Stimulated activated CD8-positive, alpha-beta memory T cell treated with anti-CD3 and anti-CD28 coated beads, Interleukin-12 subunit alpha, Interleukin-12 subunit beta, amount 100 ng/mL, for 24 hours (primary cell): ENCODE measurements at regions not wholly inside any gene's neighbourhood (a gene's known extent, or its start where the extent isn't known, plus 50 kb on each side); places are given as distances from the start of the nearest gene placed in this dataset.

Experiments used
- DNase-seq: peaks from one replicate; pipeline ENCODE4 v3.0.0-alpha.2; 2020; ENCODE audit errors: extremely low read depth

DNA sequence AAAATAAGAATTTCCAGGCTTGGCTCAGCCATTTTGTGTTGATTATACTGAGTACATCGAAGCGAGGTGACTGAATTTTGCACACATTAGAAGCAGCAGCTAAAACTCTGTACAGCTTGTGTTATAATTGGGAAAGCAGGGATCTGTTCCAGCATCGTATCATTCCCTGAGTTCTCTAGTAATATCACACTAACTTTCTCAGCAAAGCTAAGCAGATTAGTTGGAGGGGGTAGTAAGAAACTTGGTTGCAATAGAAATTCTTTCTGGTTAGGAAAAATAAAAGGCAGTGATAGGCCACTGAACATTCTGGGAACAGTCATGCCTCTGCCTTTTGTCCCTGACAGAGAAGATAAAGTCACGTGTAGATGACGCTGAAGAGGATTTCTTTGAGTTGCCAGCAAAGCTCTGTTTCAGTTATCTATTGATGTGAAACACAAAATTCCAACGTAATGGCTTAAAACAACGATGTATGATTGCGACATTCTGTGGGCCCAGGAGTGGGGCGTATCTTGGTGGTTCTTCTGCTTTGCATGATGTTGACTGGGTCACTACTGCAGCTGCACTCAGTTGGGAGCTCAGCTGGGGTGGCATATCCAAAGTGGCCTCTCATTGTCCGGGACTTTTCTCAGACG lies 202.1 kb upstream of the MEX3C start:
- no peak for DNase-seq

DNA sequence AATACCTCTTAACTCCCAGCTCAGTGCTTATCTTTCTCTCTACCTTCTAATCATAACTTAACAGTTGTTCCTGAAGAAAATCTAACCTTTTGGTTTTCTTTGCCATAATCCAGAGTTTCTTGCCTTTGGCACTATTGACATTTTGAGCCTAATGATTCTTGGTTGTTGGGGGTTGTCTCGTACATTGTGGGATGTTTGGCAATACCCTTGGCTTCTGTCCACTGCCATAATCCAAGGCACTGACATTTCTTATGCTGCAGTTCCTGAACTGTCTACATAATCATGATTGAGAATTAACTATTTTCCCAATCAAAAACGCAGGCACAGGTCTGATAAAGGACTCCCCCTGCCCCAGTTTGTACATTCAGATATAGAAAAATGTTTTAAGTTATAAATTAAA lies 203.2 kb upstream of the MEX3C start:
- DNase-seq, result no peak

DNA sequence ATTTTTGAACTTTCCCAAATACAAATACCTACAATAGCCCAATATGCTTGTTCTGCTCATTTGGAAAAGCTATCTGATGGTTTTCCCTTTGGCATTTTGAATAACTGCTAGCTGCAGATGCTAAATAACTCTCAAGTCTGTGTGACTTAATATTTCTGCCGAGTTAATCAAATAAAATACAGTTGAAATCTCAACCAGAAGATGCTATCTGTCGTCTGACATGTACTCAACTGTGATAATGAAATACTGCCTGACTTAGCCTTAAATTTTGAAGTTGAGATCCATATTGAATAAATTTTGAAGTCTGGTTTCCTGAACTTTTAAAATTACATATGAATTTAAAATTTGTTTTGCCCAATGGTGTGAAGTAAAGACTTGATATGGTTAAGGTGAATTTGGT lies 204.4 kb upstream of the MEX3C start:
- DNase-seq, result no peak

DNA sequence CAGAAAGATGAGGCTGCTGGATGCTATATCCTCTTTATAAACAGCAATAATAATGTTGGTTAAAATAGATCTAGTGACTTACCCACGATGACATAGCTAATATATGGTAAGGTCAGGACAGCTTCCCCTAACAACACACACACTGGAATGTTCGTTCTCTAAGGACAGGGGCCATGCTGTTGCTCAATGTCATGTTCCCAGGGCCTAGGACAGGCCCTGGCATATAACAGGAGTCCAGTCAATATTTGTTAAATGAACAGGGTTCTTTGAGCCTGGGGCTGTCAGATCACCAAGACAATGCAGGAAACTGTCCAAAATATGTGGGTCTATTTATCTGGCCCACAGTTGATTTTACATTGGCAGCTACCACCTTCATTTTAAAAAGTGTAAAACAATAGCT lies 207.1 kb upstream of the MEX3C start:
- no peak for DNase-seq

DNA sequence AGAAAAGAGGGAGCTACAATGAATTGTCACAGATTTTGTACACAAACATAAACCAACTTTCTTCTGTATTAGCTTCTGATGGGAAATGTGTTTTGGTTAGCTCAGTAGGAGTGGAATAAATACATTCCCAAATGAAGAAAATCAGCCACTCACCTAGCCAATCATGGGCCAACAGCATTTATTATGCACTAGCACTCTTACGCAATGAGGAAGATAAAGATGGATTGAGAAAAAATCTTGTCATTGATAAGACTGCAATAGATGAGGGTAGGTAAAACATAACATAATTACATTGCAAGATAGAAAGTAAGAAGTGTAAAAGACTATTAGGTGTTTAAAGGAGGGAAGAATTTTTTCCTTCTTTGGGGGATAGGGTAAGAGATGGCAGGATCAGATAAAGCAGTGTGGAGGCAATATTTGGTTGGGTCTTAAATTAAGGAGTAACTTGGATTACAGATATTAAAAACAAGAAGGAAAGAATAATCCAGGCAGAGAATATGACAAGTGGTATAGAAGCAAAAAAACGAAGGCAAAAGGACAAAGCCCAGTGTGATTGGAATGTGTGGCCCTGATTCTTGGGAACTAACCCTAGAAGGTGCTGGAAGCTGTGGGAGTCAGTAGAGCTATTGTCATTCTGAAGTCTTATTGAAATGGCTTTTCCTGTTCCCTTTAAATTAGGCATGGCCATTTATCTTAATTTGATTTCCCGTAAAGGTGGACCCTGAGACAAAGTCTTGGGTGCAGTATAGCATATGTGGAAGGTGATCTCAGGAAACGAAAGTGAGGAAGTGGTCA lies 208.4 kb upstream of the MEX3C start:
- no peak for DNase-seq

DNA sequence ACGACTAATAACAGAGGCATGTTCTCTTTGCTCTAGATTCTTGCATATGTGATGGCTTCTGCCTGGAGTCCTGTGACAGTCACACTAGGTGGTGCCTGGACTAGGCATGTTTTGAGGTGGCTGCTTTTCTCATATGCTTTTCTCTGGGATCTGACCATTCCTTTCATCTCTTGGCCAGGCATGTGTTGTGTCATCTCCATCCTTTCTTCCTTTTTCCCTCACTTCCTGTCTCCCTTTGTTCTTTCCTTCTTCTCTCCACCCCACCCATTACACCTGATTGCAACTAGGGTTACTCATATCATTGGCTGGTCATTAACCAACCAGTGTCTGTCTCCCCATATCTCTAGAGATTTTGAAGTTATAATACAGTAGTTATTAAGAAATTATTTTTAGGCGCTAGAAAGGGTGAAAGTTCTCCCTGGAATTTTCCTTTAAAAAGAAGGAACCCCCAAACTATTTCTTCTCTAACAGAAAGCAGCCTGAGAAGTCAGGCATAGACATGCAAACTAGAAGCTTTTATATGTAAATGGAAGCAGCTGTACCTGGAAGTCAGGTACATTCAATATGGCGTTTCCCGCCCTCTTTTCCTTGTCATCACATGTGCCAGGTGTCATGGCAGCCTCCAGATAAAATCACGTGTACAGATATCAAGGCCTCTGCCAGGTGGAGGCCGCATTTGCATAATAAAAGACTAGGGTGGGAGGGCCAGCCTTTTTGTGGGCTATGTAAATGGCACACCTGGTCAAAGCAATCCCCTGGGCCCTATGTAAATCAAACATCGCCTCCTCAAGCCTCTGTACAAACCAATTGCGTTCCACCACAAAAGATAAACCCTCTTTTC lies 220.4 kb upstream of the MEX3C start:
- DNase-seq, result no peak

DNA sequence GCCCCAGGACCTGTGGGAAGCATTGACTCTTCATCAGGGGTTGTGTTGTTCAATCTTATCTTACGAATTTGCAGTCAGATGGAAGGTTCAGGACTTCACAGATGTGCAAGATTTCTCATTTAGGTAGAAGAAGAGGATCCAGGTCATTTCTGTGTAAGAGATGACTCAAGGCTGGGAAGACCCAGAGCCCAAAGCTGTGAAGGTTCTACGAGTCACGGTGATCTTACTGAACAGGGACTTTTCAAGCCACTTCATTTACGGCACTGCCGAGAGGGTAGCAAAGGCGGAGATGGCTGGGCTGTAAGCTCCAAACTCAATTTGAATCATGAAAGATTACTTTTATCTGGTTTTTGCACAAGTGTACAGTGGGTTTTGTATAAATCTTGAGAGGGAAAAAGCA lies 228.0 kb upstream of the MEX3C start:
- DNase-seq, result no peak

DNA sequence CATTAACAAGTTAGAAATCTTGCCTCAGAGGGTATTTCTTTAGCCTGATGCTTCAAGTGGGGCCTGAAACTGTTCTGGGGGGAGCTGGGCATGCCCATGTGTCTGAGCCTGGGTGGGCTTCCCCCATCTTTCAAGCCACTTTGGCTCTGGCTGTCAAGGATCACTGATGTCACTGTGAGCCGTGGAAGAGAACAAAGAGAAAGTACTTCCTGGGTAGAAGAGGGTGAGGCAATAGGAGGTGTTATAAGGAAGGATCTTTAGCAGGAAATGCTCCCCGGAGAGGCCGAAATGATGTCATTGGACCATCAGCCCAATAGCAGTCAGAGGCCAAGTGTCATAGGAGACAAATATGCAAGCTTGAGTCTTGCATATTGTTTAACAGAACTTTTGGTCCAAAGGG lies 228.4 kb upstream of the MEX3C start:
- no peak for DNase-seq

DNA sequence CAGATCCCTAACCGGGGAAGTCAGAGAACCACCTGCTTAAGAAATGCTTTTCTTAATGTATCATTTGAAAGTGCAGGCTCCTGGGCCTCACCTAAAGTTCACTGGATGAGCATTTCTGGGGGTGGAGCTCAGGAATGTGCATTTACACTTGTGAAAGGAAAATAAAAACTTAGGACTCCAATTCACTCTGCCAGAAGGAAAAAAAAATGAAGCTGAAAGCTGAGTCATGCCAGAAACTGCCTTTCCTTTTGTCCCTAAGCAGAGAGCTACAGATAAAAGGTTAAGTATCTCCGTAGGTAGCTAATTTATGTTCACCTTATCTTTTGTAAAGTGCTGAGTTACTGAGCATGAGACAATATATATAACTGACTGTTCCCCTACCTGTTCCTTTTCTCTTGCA lies 229.5 kb upstream of the MEX3C start:
- DNase-seq, result no peak

DNA sequence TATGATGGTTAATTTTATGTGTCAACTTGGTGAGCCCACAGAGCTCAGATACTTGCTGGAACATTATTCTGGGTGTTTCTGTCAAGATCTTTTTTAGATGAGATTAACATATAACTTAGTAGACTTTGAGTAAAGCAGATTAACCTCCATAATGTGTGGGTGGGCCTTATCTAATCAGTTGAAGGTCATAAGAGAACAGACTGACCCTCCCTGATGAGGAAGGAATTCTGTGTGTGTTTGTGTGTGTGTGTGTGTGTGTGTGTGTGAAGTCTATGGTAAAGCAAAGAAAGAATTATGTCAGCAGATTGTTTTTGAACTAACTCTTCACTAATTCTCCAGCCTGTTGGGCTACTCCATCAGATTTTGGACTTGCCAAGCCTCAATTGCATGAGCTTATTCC lies 232.2 kb upstream of the MEX3C start:
- no peak for DNase-seq

DNA sequence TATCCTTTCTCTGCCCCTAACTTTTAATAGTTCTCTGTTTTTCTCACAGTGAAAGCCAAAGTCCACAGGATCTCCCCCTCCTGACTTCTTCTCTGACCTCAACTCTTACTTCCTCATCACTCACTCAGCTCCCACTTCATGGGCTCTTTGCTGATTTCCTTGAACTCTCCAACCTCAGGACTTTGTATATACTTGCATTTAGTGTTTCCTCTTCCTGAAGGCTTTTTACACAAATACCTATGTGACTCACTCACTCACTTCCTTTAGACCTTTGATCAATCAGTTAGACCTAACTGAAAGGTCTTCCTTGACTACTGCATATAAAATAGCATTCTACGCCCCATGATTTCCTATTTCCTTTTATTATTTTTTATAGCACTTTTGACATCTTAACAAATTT lies 233.1 kb upstream of the MEX3C start:
- no peak for DNase-seq

DNA sequence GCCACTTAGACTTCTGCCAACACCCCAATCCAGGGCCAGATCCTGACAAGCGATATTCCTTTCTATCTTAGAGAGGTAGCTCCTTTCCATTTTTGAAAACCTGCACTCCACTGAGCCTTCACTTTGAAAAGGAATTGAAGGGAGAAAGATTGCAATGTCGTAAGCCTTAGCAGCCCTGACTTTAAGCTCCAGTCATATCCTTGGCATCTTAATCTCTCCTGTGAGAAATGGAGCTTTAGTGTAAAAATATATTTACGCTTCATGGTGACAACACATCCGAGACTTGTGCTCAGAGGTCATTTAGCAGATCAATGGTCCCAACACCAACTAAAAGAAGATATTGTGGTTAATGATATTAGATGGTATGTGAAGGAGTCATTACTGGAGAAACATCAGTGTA lies 235.8 kb upstream of the MEX3C start:
- no peak for DNase-seq

DNA sequence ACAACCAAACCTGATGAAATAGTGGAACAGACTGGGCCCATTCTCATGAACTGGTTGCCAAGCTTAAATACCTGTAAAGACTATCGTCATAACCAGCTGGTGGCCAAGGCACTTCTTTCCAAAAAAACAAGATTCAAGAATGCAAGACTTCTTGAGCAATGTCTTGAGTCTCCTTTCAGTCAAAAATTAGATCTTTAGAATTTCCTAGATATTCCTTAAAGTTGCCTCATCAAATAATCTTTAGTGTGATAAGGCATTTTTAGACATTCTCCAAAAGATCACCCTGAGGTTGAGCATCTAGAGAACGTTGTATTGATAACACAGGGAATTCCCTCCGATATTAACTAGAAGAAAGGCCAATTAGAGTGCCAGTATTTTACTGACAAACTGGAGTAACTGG lies 236.4 kb upstream of the MEX3C start:
- DNase-seq, result no peak

DNA sequence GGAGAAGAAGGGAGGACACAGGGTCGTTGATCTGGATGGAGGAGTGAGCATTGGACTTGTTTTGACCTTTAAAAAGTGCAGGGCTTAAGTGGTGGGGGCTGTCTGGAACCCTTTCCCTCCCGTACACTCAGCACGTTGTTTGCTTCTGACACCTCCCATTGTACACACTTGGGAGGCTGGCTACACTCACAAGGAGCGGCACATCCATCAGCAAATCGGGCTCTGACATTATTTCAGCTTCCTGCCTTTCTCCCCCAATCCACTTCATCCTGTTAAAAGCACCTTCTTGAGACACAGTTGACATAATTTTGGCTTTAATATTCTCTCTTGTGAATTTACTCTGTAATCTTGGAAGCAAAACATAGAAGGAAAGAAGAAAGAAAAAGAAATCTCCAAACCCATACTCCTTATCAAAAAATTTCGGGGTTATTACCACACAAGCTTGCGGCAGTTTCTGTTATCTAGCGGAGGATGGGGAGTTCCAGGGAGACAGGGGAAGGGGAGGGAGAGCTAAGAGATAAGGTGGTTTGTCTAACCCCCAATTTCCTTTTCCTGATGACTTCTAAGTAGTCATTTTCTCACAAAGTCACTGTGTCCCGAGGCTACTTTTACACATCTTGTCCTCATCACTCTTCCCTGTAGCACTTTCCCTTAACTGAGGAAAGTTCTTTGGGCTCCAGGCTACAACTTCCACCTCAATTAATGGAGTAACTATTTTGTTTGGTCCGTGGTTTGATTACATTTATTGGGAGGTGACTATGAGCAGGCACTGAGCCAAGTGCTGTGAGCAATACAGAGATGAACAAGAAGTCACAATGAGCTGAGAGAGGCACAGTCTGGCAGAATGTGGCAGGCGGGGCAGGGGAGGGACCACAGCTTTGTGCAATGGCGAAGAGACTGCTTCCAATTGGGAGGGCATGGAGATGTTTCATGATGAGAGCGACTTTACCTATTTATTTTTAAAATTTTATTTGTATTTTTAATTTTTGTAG lies 240.1 kb upstream of the MEX3C start:
- no peak for DNase-seq

DNA sequence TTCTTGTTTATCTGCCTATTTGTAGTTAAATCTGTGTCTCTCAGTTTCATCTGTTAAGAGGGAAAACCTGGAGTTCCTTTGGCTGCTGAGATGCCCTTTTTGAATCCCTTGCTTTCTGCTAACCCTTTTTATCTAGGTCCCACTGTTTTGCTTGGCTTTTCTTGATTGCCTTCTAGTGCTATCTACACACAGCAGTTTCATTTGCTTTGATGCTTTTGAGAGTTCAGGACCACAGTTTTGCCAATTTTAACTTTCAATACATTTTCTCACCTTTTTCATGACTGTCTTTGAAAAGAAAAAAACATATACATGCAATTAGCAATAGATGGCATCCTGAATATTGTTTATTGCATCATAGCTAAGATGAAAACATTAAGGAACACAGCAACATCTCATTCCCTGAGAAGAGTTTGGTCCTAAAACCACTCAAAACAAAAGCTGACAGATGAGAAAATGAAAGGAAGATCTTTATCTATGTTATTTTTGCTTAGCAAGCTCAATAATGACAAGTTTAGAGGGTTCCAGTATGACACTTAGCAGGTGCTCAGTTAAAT lies 241.4 kb upstream of the MEX3C start:
- DNase-seq, result no peak

DNA sequence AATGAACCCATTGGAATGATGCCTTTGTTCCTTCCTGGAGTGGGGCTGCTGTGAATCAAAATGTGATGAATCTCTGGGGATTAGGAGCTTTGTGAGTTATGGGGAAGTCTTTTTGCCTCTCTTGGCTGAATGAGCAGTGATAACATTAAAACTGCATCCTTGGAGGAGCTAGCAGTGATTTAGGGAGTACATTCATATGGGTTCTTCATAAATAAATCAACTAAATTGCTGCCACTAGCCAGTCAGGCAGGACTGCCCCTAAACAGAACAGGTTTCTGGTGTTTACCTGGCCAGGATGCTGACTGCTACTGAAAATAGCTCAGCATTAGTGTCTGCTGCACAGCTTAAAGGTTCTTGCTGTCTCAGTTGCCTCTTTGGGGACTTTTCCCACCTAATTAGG lies 244.5 kb upstream of the MEX3C start:
- DNase-seq, result no peak

DNA sequence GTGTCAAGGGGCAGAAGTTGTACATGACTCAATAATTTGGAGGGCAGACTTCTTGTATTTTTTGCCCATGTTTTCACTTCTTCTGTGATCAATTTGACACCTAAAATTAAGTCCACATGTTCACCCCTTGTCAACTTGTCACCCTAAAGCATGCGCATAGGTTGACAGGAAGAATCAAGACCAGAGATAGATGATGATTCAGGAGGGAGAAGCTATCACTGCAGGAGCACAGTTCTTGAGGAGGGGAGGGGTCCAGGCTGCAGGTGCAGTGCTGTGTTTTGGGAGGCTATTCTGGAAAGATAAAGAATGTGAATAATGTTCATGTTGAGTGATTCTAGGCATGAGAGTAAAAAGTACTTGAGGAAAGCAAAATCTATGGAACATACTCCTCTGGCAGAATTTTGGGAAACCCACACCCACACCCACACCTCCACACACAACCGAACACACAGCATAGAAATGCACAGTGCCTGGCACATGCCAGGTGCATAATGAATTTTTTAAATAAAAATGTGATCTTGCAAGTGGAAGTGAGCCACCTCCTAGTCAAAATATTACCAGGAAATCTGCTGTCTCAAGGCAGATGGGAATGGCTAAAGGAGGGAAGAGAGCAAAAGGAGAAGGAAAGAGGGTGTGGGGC lies 249.2 kb upstream of the MEX3C start:
- no peak for DNase-seq

DNA sequence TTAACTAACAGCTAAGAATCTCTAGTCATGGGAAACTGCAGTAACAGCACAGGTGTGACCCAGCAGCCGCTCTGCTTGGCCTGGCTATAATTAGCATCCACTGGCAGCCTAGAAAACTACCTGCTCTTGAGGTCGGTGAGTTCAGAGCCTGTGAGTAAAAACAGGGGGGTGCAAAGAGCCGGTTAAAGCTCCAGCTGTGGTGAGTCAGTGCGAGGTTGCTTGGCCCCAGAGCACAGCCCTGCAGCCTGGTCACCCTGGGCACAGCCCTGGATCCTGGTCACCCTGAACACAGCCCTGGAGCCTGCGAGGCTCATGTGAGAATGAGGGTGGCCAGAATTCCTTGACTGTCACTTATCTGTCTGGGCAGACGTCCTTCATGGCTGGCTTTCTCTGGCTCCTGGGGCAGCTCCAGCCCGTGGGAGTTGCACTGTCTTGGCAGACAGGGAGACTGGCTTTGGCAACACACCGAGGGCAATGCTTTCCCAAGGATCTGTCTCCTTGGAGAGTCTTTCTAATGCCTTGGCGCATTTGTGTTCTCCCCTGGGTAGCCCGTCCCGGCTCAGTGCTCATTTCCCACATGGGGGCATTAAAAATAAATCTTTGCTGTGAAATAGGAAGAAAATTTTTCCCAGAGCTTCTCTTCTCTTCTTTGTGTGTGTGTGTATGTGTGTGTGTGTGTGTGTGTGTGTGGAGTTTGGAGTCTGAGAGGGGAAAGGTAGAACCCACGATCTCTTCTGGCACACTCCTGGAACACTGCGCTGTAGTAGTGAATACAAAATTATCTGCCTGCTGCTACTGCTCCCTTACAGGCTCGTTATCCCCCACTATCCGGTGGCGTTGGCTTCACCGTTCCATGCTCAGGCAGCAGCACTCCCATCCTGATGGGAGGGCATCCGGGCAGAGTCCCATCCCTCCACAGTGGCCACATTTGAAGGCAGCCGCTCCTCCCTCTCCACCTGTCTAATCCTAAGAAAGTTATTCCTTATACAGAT lies 250.2 kb upstream of the MEX3C start:
- DNase-seq, result no peak

DNA sequence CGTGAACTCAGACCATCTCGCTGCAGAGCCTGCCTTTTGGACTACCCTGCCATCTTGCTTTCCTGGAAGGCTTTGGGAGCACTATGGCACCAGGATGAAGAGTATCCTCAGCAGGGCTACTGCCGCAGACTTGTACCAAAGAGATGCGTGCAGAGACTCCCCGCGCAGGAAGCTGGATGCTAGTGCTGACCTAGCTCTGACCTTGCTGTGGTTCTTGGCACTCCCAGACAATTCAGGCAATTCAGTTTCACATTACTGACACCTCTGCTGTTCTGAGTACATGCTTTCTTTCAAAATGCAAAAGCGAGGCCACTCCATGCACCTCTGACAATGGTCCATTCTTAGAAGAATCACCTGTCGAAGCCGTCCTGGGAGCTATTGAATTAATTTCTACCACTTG lies 251.5 kb upstream of the MEX3C start:
- no peak for DNase-seq

DNA sequence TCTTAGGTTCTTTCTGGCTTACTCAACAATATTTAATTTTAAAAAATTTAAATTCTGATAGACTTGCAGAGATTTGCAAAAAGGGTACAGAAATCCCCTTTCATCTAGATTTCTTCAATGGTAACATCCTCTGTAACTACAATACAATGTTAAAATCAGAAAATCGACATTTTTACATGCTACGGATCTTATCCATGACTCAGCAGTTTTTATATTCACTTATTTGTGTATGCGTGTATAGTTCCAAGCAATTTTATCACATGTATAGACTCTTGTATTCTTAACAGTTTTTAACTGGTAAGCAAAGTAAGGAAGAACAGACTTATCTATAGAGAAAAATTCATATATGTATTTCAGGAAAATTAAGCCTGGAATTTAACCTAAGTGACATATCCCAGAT lies 256.1 kb upstream of the MEX3C start:
- no peak for DNase-seq
